ENCODE measurements at regions not wholly inside any gene's neighbourhood (a gene's known extent, or its start where the extent isn't known, plus 50 kb on each side); places are given as distances from the start of the nearest gene placed in this dataset.
"Not testable (repeated sequence)": the region's sequence is repeated elsewhere in the genome, so short reads cannot be mapped to it uniquely, and the experiment has no call there.

DNA sequence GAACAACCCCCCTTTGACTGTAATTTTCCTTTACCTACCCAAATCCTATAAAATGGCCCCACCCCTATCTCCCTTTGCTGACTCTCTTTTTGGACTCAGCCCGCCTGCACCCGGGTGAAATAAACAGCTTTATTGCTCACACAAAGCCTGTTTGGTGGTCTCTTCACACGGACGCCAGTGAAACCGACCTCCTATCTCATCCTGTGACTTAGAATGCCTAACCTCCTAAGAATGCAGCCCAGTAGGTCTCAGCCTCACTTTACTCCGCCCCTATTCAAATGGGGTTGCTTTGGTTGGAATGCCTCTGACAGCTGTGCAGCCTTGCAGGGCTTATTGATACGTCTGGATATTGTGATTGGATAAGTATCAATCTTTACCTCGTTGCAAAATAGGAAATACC lies 243.8 kb upstream of the PROK2 start:
- not testable (repeated sequence) for H3K9me3 Mint-ChIP-seq (ENCODE audit: unreplicated experiment); FAIRE-seq; H2AFZ ChIP-seq (ENCODE audit: low read depth, low read length); H4K20me1 ChIP-seq (ENCODE audit: insufficient read depth, low read length); H3K4me3 ChIP-seq (ENCODE audit: insufficient read depth, low read depth, low read length); H3K9me3 ChIP-seq (ENCODE audit: insufficient read depth, low read depth, low read length); H3K27ac Mint-ChIP-seq (ENCODE audit: unreplicated experiment); H3K36me3 ChIP-seq (ENCODE audit: insufficient read depth, low read length); H3K27me3 Mint-ChIP-seq (ENCODE audit: low read depth, unreplicated experiment); H3K4me1 ChIP-seq (ENCODE audit: insufficient read depth, low read length); H3K36me3 Mint-ChIP-seq (ENCODE audit: low read depth, unreplicated experiment); H3K79me2 ChIP-seq (ENCODE audit: insufficient read depth, low read length); H3K9ac ChIP-seq (ENCODE audit: low read length); H3K27ac ChIP-seq (ENCODE audit: low read depth, low read length); H3K27me3 ChIP-seq (ENCODE audit: insufficient read depth, low read length)
- Mint-ChIP-seq H3K4me1 (ENCODE audit: low read depth, unreplicated experiment) (peaks cover 17% of the 10 kb centered on the region), H3K4me3 (ENCODE audit: unreplicated experiment) (peak overlapping the region; percentile 75)
- peak; percentile 27 for DNase-seq (ENCODE audit: low read depth)
- H3K4me2 ChIP-seq (ENCODE audit: low read length): peak overlapping the region; percentile 16

- peaks cover 17% of the 10 kb centered on the region for H3K4me1 Mint-ChIP-seq (ENCODE audit: low read depth, unreplicated experiment)
- not testable (repeated sequence) for H3K4me1 ChIP-seq (ENCODE audit: insufficient read depth, low read length); H3K36me3 ChIP-seq (ENCODE audit: insufficient read depth, low read length); H3K27ac Mint-ChIP-seq (ENCODE audit: unreplicated experiment); H3K27me3 Mint-ChIP-seq (ENCODE audit: low read depth, unreplicated experiment); H3K27me3 ChIP-seq (ENCODE audit: insufficient read depth, low read length); H2AFZ ChIP-seq (ENCODE audit: low read depth, low read length); H3K4me3 ChIP-seq (ENCODE audit: insufficient read depth, low read depth, low read length); H3K9me3 Mint-ChIP-seq (ENCODE audit: unreplicated experiment); H3K27ac ChIP-seq (ENCODE audit: low read depth, low read length); H3K79me2 ChIP-seq (ENCODE audit: insufficient read depth, low read length); DNase-seq (ENCODE audit: low read depth); H3K9me3 ChIP-seq (ENCODE audit: insufficient read depth, low read depth, low read length); H3K9ac ChIP-seq (ENCODE audit: low read length); FAIRE-seq; H3K4me2 ChIP-seq (ENCODE audit: low read length); H4K20me1 ChIP-seq (ENCODE audit: insufficient read depth, low read length); H3K36me3 Mint-ChIP-seq (ENCODE audit: low read depth, unreplicated experiment)
- H3K4me3 Mint-ChIP-seq (ENCODE audit: unreplicated experiment): peak overlapping the region; percentile 75
Measured at GRCh38 chr3:72028307-72028706, 243.4 kb upstream of the PROK2 start.

GRCh38 chr3:72027728-72028127 lies 242.8 kb upstream of the PROK2 start:
- not testable (repeated sequence) for H3K9me3 ChIP-seq (ENCODE audit: insufficient read depth, low read depth, low read length); H3K36me3 ChIP-seq (ENCODE audit: insufficient read depth, low read length); H2AFZ ChIP-seq (ENCODE audit: low read depth, low read length); FAIRE-seq; H3K27ac Mint-ChIP-seq (ENCODE audit: unreplicated experiment); H3K9ac ChIP-seq (ENCODE audit: low read length); H3K4me3 ChIP-seq (ENCODE audit: insufficient read depth, low read depth, low read length); H4K20me1 ChIP-seq (ENCODE audit: insufficient read depth, low read length); H3K4me1 ChIP-seq (ENCODE audit: insufficient read depth, low read length); H3K27ac ChIP-seq (ENCODE audit: low read depth, low read length); DNase-seq (ENCODE audit: low read depth); H3K36me3 Mint-ChIP-seq (ENCODE audit: low read depth, unreplicated experiment); H3K27me3 ChIP-seq (ENCODE audit: insufficient read depth, low read length); H3K4me2 ChIP-seq (ENCODE audit: low read length); H3K27me3 Mint-ChIP-seq (ENCODE audit: low read depth, unreplicated experiment); H3K79me2 ChIP-seq (ENCODE audit: insufficient read depth, low read length); H3K4me3 Mint-ChIP-seq (ENCODE audit: unreplicated experiment)
- H3K4me1 Mint-ChIP-seq (ENCODE audit: low read depth, unreplicated experiment): peaks cover 17% of the 10 kb centered on the region
- peaks cover 10% of the 10 kb centered on the region for H3K9me3 Mint-ChIP-seq (ENCODE audit: unreplicated experiment)

DNA sequence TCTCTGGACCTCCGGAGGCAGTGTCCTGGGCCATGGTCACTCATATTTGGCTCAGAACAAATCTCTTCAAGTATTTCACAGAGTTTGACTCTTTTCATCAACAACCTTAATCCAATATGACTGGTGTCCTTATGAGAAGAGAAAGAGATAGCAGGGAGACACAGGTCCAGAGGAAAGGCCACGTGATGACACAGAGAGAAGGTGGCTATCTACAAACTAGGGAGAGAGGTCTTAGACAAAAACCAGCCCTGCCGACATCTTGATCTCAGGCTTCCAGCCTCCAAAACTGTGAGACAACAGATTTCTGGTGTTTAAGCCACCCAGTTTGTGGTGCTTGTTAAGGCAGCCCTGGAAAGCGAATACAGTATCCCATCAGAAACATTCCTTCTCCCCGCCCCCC lies 237.1 kb upstream of the PROK2 start:
- FAIRE-seq (no peak), DNase-seq (ENCODE audit: low read depth) (no peak)
- Mint-ChIP-seq H3K27me3 (ENCODE audit: low read depth, unreplicated experiment) (no peaks in the 10 kb centered on the region), H3K4me1 (ENCODE audit: low read depth, unreplicated experiment) (peaks cover 10% of the 10 kb centered on the region), H3K36me3 (ENCODE audit: low read depth, unreplicated experiment) (peaks cover 1% of the 10 kb centered on the region), H3K4me3 (ENCODE audit: unreplicated experiment) (no peak overlapping the region), H3K9me3 (ENCODE audit: unreplicated experiment) (peaks cover 8% of the 10 kb centered on the region), H3K27ac (ENCODE audit: unreplicated experiment) (no peak overlapping the region)
- no peak overlapping the region for H2AFZ ChIP-seq (ENCODE audit: low read depth, low read length)
- no peaks in the 10 kb centered on the region for H3K79me2 ChIP-seq (ENCODE audit: insufficient read depth, low read length)
- peaks cover 3% of the 10 kb centered on the region for H3K4me1 ChIP-seq (ENCODE audit: insufficient read depth, low read length)
- H3K4me2 ChIP-seq (ENCODE audit: low read length): no peak overlapping the region
- H3K9ac ChIP-seq (ENCODE audit: low read length): no peak overlapping the region
- no peak overlapping the region for H3K4me3 ChIP-seq (ENCODE audit: insufficient read depth, low read depth, low read length)
- no peaks in the 10 kb centered on the region for H4K20me1 ChIP-seq (ENCODE audit: insufficient read depth, low read length)
- no peak for TF ChIP-seq EZH2 (IDR thresholded peaks at IDR 0.05; ENCODE audit: insufficient read depth, low read length)
- TF ChIP-seq, protein P1, sequence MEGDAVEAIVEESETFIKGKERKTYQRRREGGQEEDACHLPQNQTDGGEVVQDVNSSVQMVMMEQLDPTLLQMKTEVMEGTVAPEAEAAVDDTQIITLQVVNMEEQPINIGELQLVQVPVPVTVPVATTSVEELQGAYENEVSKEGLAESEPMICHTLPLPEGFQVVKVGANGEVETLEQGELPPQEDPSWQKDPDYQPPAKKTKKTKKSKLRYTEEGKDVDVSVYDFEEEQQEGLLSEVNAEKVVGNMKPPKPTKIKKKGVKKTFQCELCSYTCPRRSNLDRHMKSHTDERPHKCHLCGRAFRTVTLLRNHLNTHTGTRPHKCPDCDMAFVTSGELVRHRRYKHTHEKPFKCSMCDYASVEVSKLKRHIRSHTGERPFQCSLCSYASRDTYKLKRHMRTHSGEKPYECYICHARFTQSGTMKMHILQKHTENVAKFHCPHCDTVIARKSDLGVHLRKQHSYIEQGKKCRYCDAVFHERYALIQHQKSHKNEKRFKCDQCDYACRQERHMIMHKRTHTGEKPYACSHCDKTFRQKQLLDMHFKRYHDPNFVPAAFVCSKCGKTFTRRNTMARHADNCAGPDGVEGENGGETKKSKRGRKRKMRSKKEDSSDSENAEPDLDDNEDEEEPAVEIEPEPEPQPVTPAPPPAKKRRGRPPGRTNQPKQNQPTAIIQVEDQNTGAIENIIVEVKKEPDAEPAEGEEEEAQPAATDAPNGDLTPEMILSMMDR (IDR thresholded peaks at IDR 0.05; ENCODE audit: insufficient read depth, low read depth, low read length): no peak
- no peaks in the 10 kb centered on the region for H3K27me3 ChIP-seq (ENCODE audit: insufficient read depth, low read length)
- no peaks in the 10 kb centered on the region for H3K9me3 ChIP-seq (ENCODE audit: insufficient read depth, low read depth, low read length)
- no peak overlapping the region for H3K27ac ChIP-seq (ENCODE audit: low read depth, low read length)
- H3K36me3 ChIP-seq (ENCODE audit: insufficient read depth, low read length): no peaks in the 10 kb centered on the region

Measured in astrocyte (in vitro differentiated cells and primary cell).